MCF 10A (cell line): ENCODE measurements at regions not wholly inside any gene's neighbourhood (a gene's known extent, or its start where the extent isn't known, plus 50 kb on each side); places are given as distances from the start of the nearest gene placed in this dataset.

ENCODE experiments used
- BruUV-seq: library from RNA; stranded (reverse); fragments of 400-500 nt; replicated peaks from 2 replicates; lab custom pipeline; 2021; lab: Mats Ljungman, UMichigan
- CTCF ChIA-PET: fragments of 300-600 bp; sonication (Branson Sonifier 250); formaldehyde crosslinking; extraction: SDS; loops from one replicate; lab custom pipeline; 2021; ENCODE audit warnings: antibody characterized with exemption, inconsistent platforms; lab: Yijun Ruan, JAX
- POLR2A ChIA-PET: fragments of 300-600, 350-650 bp; sonication (Branson Sonifier 250); formaldehyde crosslinking; extraction: SDS; loops from one replicate; lab custom pipeline; 2020; ENCODE audit warnings: antibody characterized with exemption, inconsistent platforms; lab: Yijun Ruan, JAX
- DNase-seq: peaks from one replicate; pipeline ENCODE4 v3.0.0-alpha.2; 2018; ENCODE audit not compliant: unreplicated experiment
- H3K27ac Mint-ChIP-seq: one replicate; pipeline ENCODE4 v1.8.0; 2022; ENCODE audit warnings: mild to moderate bottlenecking, low read depth, mixed read lengths; ENCODE audit not compliant: unreplicated experiment
- H3K27me3 Mint-ChIP-seq: one replicate; pipeline ENCODE4 v1.8.0; 2022; ENCODE audit warnings: mixed read lengths; ENCODE audit not compliant: insufficient read depth, unreplicated experiment
- H3K36me3 Mint-ChIP-seq: one replicate; pipeline ENCODE4 v1.8.0; 2022; ENCODE audit warnings: mild to moderate bottlenecking, moderate library complexity, mixed read lengths; ENCODE audit not compliant: insufficient read depth, unreplicated experiment
- H3K4me1 Mint-ChIP-seq: one replicate; pipeline ENCODE4 v1.8.0; 2022; ENCODE audit warnings: mixed read lengths; ENCODE audit not compliant: insufficient read depth, unreplicated experiment
- H3K4me3 Mint-ChIP-seq: one replicate; pipeline ENCODE4 v1.8.0; 2022; ENCODE audit warnings: mild to moderate bottlenecking, moderate library complexity, mixed read lengths; ENCODE audit not compliant: unreplicated experiment
- H3K9me3 Mint-ChIP-seq: one replicate; pipeline ENCODE4 v1.8.0; 2022; ENCODE audit warnings: mixed read lengths; ENCODE audit not compliant: unreplicated experiment
- intact Hi-C: fragments of 100-400 bp; cut with micrococcal nuclease; formaldehyde crosslinking; loops from 2 replicates; pipeline ENCODE4 v1.14.1; 2022
- TF ChIP-seq, protein P1 (sequence below): fragments of 200-600 bp; IDR thresholded peaks from one replicate; pipeline ENCODE4 v1.8.0; 2022; ENCODE audit warnings: antibody characterized with exemption, mild to moderate bottlenecking; ENCODE audit not compliant: unreplicated experiment

DNA sequence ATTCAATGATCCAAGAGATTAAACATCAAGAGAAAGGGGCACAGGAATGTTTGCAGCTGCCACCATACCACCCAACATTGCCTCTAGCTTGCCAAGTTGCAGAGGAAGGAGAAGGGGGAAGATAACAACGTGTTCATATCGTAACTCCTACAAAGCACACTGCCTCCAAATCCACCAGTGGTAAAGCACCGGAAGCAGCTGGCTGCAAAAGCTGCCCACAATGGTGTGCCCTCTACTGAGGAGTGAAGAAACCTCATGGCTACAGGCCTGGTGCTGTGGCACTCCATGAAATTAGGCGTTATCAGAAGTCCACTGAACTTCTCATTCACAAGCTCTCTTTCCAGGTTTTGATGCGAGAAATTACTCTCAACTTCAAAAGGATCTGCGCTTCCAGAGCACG, 263.9 kb upstream of the STT3B start:
- DNase-seq: no peak
- ChIA-PET CTCF (interaction anchor here (0.6 to 0.7 kb wide), 2 partner anchors 65 to 100 kb away, joined by 3 to 5 read pairs; no protein-coding TSS in a partner anchor), POLR2A (interaction anchor here (0.5 kb wide), 1 partner anchor 131 kb away, joined by 3 read pairs; no protein-coding TSS in a partner anchor)
- TF ChIP-seq, protein P1, sequence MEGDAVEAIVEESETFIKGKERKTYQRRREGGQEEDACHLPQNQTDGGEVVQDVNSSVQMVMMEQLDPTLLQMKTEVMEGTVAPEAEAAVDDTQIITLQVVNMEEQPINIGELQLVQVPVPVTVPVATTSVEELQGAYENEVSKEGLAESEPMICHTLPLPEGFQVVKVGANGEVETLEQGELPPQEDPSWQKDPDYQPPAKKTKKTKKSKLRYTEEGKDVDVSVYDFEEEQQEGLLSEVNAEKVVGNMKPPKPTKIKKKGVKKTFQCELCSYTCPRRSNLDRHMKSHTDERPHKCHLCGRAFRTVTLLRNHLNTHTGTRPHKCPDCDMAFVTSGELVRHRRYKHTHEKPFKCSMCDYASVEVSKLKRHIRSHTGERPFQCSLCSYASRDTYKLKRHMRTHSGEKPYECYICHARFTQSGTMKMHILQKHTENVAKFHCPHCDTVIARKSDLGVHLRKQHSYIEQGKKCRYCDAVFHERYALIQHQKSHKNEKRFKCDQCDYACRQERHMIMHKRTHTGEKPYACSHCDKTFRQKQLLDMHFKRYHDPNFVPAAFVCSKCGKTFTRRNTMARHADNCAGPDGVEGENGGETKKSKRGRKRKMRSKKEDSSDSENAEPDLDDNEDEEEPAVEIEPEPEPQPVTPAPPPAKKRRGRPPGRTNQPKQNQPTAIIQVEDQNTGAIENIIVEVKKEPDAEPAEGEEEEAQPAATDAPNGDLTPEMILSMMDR: no peak
- Mint-ChIP-seq H3K9me3 (no peaks in the 10 kb centered on the region), H3K27ac (no peak overlapping the region), H3K4me1 (no peaks in the 10 kb centered on the region), H3K36me3 (no peaks in the 10 kb centered on the region), H3K4me3 (no peak overlapping the region), H3K27me3 (peaks cover 20% of the 10 kb centered on the region)
- no TSS peak for BruUV-seq
- intact Hi-C loops: no loop called here

DNA sequence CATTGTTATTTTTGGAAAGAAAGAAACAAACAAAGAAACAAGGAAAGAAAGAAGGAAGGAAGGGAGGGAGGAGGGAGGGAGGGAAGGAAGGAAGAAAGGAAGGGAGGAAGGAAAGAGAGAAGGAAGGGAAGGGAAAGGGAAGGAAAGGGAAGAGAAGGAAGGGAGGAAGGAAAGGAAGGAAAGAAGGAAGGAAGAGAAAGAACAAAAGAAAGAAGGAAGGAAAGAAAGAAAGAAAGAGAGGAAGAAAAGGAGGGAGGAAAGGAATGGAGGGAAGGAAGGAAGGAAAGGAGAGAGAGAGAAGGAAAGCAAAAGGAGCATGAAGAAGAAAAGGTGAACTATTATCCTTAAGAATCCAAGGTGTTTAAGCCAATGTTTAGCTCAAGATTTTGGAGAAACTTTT, 262.7 kb upstream of the STT3B start:
- H3K4me3 Mint-ChIP-seq: no peak overlapping the region
- no peak for DNase-seq
- H3K27ac Mint-ChIP-seq: no peak overlapping the region
- no TSS peak for BruUV-seq
- ChIA-PET CTCF (no interaction called here), POLR2A (interaction anchor here (0.6 kb wide), 1 partner anchor 74 kb away, joined by 3 read pairs; no protein-coding TSS in a partner anchor)
- TF ChIP-seq, protein P1: no peak
- no peaks in the 10 kb centered on the region for H3K9me3 Mint-ChIP-seq
- intact Hi-C loops: no loop called here
- H3K4me1 Mint-ChIP-seq: peaks cover 9% of the 10 kb centered on the region
- H3K36me3 Mint-ChIP-seq: no peaks in the 10 kb centered on the region
- H3K27me3 Mint-ChIP-seq: peaks cover 20% of the 10 kb centered on the region

DNA sequence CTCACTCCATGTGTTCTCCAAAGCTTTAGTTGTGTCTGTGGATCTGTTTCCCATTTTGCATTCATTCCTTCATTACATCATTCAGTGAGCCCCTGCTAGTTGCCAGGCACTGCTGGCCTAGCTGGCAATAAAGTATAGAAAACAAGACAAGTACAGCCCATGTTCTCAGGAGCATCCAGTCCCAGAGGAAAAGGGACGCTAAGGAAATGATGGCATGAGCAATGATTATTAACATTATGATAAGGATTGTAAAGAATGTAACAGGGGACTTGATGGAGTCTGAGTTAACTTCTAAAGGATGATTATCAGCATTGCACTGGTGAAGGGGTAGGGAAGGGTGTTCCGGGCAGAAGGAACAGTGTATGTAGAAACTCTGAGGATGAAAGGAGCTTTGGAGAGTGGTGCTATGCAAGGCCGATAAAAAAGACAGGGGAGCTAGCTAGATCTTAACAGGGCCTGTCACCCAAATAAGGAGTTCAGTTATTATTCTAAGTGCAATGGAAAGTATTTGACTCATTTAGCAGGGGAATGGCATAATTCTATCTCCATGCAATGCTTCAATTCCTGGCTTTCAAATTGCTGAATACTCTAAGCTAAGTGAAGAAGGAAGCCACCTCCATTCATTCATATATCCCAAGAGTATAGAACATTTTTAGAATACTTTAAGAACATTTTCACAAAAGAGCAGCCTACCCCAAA, 258.2 kb upstream of the STT3B start:
- BruUV-seq: no TSS peak

DNA sequence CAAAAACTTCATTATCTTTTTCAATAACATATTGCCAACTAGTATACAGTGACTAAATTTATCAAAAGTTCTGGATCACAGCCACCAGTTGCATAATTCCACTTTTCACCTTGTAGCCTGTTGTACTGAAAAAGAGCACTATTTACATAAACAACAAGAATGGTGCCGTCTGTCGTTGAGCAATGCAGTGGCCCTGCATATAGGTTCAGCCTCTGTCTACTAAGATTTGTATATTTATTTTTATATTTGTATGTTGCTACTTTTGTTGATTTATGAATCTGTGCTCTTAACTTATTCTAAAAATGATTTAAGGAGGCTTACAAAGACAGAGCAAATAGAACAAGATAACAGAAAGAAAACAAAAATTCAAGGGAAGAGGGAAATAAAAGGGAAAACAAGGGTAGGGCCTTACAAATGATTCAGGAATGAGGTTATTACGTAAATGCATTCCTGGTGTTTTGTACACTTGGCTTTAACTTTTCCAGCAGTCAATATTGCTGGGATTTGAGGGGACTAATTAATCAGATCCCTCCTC, 257.6 kb upstream of the STT3B start:
- Mint-ChIP-seq H3K36me3 (no peaks in the 10 kb centered on the region), H3K27ac (no peak overlapping the region), H3K4me1 (peaks cover 16% of the 10 kb centered on the region), H3K9me3 (no peaks in the 10 kb centered on the region), H3K4me3 (no peak overlapping the region), H3K27me3 (peaks cover 20% of the 10 kb centered on the region)
- TF ChIP-seq, protein P1: no peak
- POLR2A ChIA-PET: interaction anchor here (1.0 kb wide), 1 partner anchor 9 kb away, joined by 3 read pairs; no protein-coding TSS in a partner anchor
- intact Hi-C loops: no loop called here
- no TSS peak for BruUV-seq
- CTCF ChIA-PET: interaction anchor here (0.9 to 1.1 kb wide), 2 partner anchors 9 to 42 kb away, joined by 3 read pairs; no protein-coding TSS in a partner anchor
- peak; percentile 80 for DNase-seq

More for the DNA sequence above, 258.2 kb upstream of the STT3B start:
- intact Hi-C loops: no loop called here
- TF ChIP-seq, protein P1: no peak
- Mint-ChIP-seq H3K4me1 (peaks cover 16% of the 10 kb centered on the region), H3K36me3 (no peaks in the 10 kb centered on the region), H3K27me3 (peaks cover 20% of the 10 kb centered on the region), H3K27ac (no peak overlapping the region), H3K9me3 (no peaks in the 10 kb centered on the region), H3K4me3 (no peak overlapping the region)
- no peak for DNase-seq
- ChIA-PET POLR2A (interaction anchor here (0.8 to 1.1 kb wide), 3 partner anchors 8 to 257 kb away, joined by 3 to 4 read pairs (median 3); no protein-coding TSS in a partner anchor), CTCF (interaction anchor here (0.9 to 1.1 kb wide), 2 partner anchors 9 to 42 kb away, joined by 3 read pairs; no protein-coding TSS in a partner anchor)
